GM18505 (cell line): ENCODE measurements at regions not wholly inside any gene's neighbourhood (a gene's known extent, or its start where the extent isn't known, plus 50 kb on each side); places are given as distances from the start of the nearest gene placed in this dataset.

Source experiments
- ATAC-seq: cut with Tn5 transposase; IDR thresholded peaks from one replicate; pipeline ENCODE4 v1.9.1; 2021; ENCODE audit not compliant: unreplicated experiment
- POLR2A ChIP-seq: IDR thresholded peaks from 4 replicates; pipeline ENCODE4 v1.6.1; 2011; ENCODE audit warnings: borderline replicate concordance; ENCODE audit not compliant: insufficient read depth, insufficient read length; ENCODE audit errors: extremely low read depth

DNA sequence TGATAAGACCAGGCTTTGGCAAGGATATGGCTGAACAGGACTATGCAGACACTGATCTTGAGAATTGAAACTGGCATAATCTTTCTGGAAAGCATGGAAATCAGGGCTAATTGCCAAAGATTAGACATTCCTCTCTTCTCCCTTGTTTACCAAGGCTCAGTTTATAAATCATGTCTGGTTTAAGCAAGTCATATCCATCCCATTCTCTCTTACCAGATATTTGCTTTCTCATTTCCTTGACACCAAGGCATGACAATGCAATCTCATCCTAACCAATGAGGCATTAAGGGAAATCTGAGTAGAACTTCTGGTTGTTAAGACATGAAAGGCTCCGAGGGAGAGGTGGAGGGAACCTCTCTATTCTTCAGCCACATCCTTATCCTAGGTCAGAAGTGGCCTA, 110.3 kb upstream of the CEP85L start:
- no peak for TF ChIP-seq POLR2A
- ATAC-seq: no peak

DNA sequence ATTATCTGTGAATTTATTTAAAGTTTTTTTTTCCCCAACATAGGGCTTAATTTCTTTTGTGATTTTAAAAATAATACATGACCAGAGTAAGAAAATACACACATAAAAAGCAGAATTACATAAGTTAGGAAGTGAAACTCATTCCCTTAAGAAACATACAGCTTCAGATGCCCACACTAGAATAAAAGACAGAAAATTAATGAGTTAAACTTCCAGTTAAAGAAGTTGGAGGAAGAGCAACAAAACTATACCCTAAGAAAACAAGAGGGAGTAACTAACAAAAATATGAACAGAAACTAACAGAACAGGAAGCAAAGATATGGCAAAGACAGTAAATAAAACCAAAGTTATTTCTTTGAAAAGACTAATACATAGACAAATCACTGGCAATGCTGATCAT, 107.6 kb upstream of the CEP85L start:
- TF ChIP-seq POLR2A: no peak
- ATAC-seq: no peak

DNA sequence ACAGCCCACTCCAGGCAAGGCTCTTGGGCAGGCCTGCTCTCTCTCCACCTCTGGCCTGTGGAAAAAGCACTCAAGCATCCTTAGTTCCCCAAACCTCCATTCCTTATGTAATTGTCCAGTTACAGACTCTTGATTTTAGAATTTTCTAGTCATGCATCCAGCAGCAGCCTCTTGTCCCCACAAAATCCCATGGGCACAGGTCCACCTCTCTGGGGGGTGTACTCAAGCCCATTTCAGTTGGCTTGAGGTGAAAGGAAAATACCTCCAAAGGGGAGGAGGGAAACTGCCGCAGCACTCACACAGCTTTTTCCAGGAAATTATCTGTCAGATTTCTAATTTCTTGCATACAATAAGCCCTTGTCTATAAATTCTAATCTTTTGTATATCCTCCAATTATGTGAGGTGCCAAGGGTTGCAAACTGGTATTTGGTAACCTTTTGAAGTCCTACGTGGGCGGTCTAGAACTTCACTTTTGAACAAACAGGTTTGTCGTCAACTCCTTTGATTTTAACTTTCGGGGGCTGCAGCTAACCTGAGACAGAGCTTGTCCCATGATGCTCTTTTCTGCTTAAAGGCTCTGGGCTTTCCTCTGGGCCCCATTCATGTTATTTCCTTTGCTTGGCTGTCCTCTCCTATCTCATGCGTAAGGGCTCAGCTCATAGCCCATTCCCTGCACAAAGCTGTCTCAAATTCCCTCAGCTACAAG, 104.7 kb upstream of the CEP85L start:
- TF ChIP-seq POLR2A: no peak
- no peak for ATAC-seq

DNA sequence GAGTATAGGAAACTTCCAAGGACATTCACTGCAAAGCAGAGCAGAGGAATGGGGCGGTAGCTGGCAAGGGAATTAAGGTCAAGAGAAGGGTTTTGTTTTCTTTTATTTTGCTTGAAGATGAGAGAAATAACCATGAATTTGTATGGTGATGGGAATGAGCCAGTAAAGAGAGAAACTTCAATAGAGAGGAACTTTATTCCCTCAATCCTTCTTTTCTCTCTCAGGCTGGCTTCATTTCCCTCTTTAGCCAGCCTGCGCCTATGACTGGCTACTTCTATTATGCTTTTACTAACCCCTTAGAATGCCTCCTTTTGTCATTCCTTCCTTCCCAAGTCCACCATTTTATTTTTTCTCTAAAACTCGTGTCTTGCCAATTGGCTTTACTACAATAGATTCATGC, 101.4 kb upstream of the CEP85L start:
- TF ChIP-seq POLR2A: no peak
- no peak for ATAC-seq

DNA sequence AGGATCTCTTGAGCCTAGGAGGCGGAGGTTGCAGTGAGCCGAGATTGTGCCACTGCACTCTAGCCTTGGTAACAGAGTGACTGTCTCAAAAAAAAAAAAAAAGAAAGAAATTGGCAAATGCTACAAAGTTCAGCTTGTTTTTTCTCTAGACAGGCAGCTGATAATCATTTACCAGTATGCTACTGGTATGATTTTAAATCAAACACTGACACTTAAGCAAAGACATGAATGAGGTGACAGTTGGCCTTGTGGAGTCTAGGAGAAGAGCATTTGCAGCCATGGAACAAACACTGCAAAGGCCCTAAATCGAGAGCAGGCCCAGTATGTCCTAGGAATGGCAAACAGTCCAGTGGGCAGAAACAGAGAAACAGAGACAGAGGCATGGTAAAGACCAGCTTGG, 99.7 kb upstream of the CEP85L start:
- no peak for TF ChIP-seq POLR2A
- no peak for ATAC-seq

DNA sequence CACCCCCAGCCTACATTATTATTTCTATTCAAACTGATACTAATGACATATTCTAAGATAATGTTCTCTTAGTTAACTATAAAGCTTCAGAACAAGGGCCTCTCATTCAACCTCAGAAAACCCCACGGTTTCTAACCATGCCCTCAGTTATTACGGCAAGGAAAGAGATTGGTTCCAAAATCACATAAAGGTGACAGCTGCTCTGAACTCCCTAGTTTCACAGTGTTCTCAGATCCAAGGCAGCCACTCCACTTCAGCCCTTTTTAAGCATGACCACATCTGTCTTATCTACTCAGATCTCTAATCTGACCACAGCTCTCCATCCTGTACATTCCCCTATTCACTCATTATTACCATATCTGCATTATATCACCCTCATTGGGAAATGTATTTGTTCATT, 98.8 kb upstream of the CEP85L start:
- TF ChIP-seq POLR2A: no peak
- no peak for ATAC-seq

DNA sequence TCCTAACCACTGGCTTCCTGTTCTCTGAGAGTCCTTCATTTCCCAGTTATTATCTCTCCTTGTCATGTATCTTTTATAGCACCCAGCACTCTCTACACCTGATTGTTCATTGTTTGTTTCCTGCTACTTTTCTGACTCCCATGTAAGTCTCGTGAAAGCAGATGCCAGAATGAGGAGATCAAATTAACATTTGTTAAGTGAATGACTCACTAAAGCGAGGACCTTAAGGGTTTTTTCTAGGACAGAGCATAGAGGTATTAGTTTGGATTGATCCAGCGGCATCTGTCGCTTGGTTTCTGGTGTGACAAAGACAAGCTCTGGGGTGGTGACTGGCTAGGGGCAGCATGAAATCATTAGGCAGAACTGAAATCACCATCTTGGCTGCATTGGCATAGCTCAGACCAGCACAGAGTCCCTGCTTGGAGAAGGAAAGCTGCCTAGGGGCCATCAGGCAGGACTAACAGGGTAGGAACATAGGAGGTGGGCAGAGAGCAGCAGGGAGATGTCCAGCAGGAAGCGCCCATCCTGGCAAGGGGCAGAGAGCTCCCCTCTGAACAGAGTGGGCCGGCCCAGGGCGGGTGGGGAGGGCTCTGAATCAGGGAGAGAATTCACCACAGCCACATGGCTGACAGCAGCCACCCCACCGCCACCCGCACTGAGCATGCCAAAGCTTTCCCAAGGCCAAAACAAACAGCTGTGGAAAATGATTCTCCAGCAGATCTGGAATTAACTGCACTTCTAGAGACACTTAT, 97.1 kb upstream of the CEP85L start:
- no peak for TF ChIP-seq POLR2A
- no peak for ATAC-seq

DNA sequence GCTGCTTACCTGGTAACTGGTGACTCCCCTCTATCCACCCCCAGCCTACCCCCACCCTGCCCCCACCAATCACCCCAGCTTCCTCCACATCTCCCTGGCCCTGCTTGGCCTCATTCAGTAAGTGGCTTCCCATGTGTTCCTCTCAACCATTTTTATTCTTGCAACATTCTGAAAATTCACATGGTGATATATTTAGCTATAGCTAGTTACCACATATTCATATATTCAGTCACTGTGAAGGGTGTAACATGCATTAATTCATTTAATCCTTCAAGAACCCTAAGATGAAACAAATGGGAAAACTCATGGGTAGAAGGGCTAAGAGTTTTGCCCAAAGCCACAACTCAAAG, 95.4 kb upstream of the CEP85L start:
- ATAC-seq: no peak
- no peak for TF ChIP-seq POLR2A

DNA sequence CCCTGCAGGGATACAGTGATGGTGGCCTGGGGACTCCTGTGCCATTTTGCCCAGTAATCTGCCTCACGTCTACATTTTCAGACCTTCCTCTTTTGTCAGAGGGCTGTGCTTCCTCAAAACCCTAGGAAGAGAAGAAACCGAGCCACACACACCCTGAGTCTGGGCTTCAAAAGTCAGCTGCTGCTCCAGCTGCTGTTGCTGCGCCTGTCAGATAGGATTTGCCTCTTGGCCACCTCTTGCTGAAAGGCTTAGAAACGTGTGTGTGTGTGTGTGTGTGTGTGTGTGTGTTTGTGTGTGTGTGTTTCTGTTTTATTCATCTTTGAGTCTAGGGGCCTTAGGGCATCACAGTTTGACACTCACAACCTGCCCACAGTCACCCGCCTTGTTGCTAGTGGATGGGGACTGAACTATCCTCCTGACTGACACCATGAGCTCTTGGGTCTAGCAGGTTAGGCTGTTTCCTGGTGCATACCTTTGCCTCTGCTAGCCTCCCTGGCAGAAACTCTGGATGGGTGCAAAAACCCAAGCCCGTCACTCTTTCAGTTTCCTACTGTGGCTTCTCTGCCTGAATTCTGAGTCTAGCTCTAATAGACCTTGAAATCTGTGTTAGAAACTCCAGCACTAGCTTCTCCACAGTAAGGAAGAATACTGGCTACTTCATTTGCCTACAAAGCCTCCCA, 94.9 kb upstream of the CEP85L start:
- TF ChIP-seq POLR2A: no peak
- ATAC-seq: no peak

DNA sequence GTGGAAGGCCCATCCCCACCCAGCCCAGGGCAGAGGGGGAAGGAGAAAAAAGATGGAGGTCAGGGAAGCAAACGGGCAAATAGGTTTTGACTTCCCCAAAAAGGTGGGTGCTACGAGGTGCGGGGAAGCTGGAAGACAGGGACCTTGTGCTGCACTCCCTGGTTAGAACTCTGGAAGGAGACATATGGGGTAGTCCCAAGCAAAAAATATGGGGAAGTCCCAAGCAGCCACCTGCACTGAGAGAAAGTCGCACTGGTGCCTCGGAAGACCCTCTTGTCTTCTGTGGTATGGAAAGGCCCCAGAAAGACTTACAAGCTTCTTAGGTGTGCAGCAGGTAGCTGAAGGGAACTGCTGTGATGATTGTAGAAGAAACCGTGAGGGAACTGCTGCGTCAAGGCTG, 93.8 kb upstream of the CEP85L start:
- TF ChIP-seq POLR2A: no peak

DNA sequence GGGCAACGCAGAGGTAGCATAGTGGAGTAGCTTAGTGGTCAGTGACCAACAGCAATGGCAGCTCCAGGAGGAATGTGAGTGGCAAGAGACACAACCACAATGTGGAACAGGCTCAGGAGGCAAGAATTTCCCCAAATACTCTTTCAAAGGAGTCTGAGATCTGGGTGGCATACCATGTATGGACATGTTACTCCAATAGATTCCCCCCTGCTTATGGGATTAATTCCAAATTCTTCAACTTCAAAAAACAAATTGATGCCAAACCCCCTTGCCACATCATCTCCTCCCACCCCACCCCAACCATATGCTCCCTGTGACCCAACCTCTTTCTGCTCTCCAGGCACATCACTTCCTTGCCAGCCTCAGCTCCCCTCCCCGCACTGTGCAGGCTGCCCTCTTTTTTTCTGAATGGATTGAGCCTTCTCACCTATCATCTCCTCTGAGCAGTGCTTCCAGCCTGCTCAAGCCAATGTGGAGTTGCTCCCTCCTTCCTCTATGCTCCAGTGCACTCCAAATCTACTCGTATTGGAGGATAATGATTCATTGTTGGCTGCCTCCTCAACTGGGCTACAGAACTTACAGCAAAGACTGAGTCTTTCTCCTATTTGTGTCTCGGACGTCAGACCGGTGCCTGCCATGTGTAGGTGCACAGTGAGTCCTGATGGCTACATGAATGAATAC, 93.0 kb upstream of the CEP85L start:
- ATAC-seq: no peak
- no peak for TF ChIP-seq POLR2A

More for the DNA sequence above, 93.8 kb upstream of the CEP85L start:
- no peak for ATAC-seq

DNA sequence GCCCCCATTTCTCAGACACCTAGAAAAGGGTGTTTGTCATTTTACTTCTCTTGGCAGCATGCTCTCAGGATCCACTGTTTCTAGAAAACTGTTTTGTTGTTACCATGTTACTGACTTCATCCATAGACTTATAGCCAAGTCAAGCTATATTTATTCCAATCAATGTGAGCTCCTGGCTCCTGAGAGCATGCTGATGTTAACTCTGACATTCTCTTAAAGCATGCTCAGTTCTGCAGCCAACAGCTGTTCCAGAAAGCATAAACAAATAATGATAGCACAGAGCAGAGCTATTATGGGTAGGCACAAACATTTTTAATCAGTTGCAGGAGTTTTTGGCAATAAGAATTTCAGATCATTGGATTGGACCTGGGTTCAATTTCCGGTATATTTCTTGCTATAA, 92.4 kb upstream of the CEP85L start:
- no peak for ATAC-seq
- no peak for TF ChIP-seq POLR2A

DNA sequence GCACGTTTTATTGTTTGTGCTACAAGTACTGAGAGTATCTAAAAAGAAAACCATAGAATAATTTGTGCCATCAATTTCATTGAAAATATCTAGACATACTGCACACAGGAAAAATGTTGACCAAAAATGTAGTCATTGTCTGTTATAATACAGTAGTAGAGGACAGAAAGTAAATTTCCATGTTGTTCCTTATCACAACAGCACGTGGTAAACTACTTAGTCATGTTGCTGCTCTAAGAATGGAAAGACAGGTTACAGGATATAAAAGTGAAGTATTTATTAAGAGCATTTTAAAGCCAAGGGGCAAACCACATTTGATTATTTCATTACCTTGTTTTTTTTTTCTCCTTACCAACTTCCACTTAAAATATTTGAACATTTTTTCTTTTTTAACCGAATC, 89.0 kb upstream of the CEP85L start:
- no peak for ATAC-seq
- no peak for TF ChIP-seq POLR2A
